ENCODE measurements at regions not wholly inside any gene's neighbourhood (a gene's known extent, or its start where the extent isn't known, plus 50 kb on each side); places are given as distances from the start of the nearest gene placed in this dataset.

DNA sequence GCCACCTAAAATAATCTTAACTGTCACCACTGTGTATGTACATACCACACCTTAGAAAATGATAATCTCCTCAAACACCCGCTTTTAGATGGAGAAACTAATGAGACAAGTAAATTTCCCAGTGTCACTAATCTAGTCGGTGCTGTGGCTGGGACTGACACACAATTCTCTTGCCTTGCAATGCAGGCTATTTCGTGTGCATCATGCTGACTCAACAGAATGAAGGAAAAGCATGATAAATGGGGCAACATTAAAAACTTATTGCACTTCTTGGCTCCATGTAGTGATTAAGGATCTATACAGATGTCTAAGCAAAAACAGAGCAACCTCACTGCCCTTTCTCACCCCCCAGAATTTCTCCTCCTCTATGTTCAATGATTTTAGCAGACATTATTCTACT is 677.9 kb downstream of the DTWD2 start:
- no peak for TF ChIP-seq POLR2A (IDR thresholded peaks at IDR 0.05; ENCODE audit: low read length)
- no peak for TF ChIP-seq GATA1 (IDR thresholded peaks at IDR 0.05; ENCODE audit: low read depth, low read length)
